Vagina (tissue), 2 donors: ENCODE measurements at regions not wholly inside any gene's neighbourhood (a gene's known extent, or its start where the extent isn't known, plus 50 kb on each side); places are given as distances from the start of the nearest gene placed in this dataset.
"Not testable (repeated sequence)": the region's sequence is repeated elsewhere in the genome, so short reads cannot be mapped to it uniquely, and the experiment has no call there.

Experiments used
- DNase-seq, 2 donors: peaks; one replicate each; pipeline ENCODE4 v3.0.0-alpha.2; 2017; ENCODE audit errors: extremely low spot score in 2 of 2
- H3K27ac ChIP-seq: fragments of 200-600 bp; sonication (generic); one replicate; pipeline ENCODE4 v1.5.1; 2019
- H3K27me3 ChIP-seq: fragments of 200-600 bp; sonication (generic); one replicate; pipeline ENCODE4 v1.5.1; 2019
- H3K36me3 ChIP-seq, 2 donors: fragments of 200-600 bp; sonication (generic); one replicate each; pipeline ENCODE4 v1.5.1; 2017 to 2019
- H3K4me1 ChIP-seq: fragments of 200-600 bp; sonication (generic); one replicate; pipeline ENCODE4 v1.5.1; 2019
- H3K4me3 ChIP-seq, 2 donors: fragments of 200-600 bp; sonication (generic); 1 replicate in 1 of 2; 2 replicates in 1 of 2; pipeline ENCODE4 v1.5.1; 2016 to 2019
- H3K9me3 ChIP-seq: fragments of 200-600 bp; sonication (generic); one replicate; pipeline ENCODE4 v1.5.1; 2019
- CTCF ChIP-seq, 3 experiments: fragments of 450-650 bp in 2 of 3; fragments of 200-600 bp in 1 of 3; sonication (generic) in 1 of 3; IDR thresholded peaks; one replicate each; pipeline ENCODE4 v1.5.1; 2017 to 2019; ENCODE audit warnings: antibody characterized with exemption in 3 of 3, mild to moderate bottlenecking in 2 of 3, moderate library complexity in 2 of 3
- POLR2A ChIP-seq, 2 donors: fragments of 450-650 bp; IDR thresholded peaks; one replicate each; pipeline ENCODE4 v1.6.1; 2017; ENCODE audit warnings: antibody characterized with exemption in 2 of 2, mild to moderate bottlenecking in 2 of 2, moderate library complexity in 2 of 2
- POLR2AphosphoS5 ChIP-seq, 2 donors: sonication (generic); formaldehyde crosslinking; IDR thresholded peaks; one replicate each; pipeline ENCODE4 v1.9.0; 2017; ENCODE audit warnings: antibody characterized with exemption in 2 of 2, mild to moderate bottlenecking in 2 of 2, low read depth in 1 of 2; ENCODE audit not compliant: insufficient read depth in 1 of 2
- intact Hi-C: fragments of 100-400 bp; cut with DNase I; formaldehyde crosslinking; loops from one replicate; pipeline ENCODE4 v1.15.1; 2023

- no peaks in the 10 kb centered on the region for H3K36me3 ChIP-seq
- no peaks in the 10 kb centered on the region for H3K9me3 ChIP-seq
- H3K27ac ChIP-seq = no peak overlapping the region
- no peaks in the 10 kb centered on the region for H3K4me1 ChIP-seq
- intact Hi-C loops = no loop called here
- H3K4me3 ChIP-seq = no peak overlapping the region
- TF ChIP-seq POLR2AphosphoS5 (IDR thresholded peaks at IDR 0.05; ENCODE audit: insufficient read depth in 1 of 2, low read depth in 1 of 2) (no peak), POLR2A (IDR thresholded peaks at IDR 0.05) (no peak), CTCF (IDR thresholded peaks at IDR 0.05) (no peak)
- no peaks in the 10 kb centered on the region for H3K27me3 ChIP-seq
- DNase-seq = no peak
Observed at GRCh38 chr13:62162860-62163259, 747.2 kb upstream of the PCDH20 start.

- intact Hi-C loops = no loop called here
- DNase-seq = no peak
- TF ChIP-seq CTCF (IDR thresholded peaks at IDR 0.05) (no peak), POLR2A (IDR thresholded peaks at IDR 0.05) (no peak), POLR2AphosphoS5 (IDR thresholded peaks at IDR 0.05; ENCODE audit: insufficient read depth in 1 of 2, low read depth in 1 of 2) (no peak)
Observed at GRCh38 chr13:62158520-62158919, 742.9 kb upstream of the PCDH20 start.

GRCh38 chr13:62151724-62152123, 736.1 kb upstream of the PCDH20 start:
- intact Hi-C loops, H3K36me3 ChIP-seq, H3K27ac ChIP-seq, DNase-seq, H3K27me3 ChIP-seq, H3K4me1 ChIP-seq, H3K4me3 ChIP-seq, H3K9me3 ChIP-seq: not testable (repeated sequence)

More at GRCh38 chr13:62158520-62158919, 742.9 kb upstream of the PCDH20 start:
- H3K4me3 ChIP-seq = no peak overlapping the region
- H3K27me3 ChIP-seq = no peaks in the 10 kb centered on the region
- no peaks in the 10 kb centered on the region for H3K9me3 ChIP-seq
- no peak overlapping the region for H3K27ac ChIP-seq
- H3K4me1 ChIP-seq = no peaks in the 10 kb centered on the region
- H3K36me3 ChIP-seq = no peaks in the 10 kb centered on the region

GRCh38 chr13:62142048-62142447, 726.4 kb upstream of the PCDH20 start:
- Histone ChIP-seq H3K27ac (no peak overlapping the region), H3K36me3 (no peaks in the 10 kb centered on the region), H3K4me1 (no peaks in the 10 kb centered on the region), H3K4me3 (no peak overlapping the region), H3K9me3 (no peaks in the 10 kb centered on the region), H3K27me3 (no peaks in the 10 kb centered on the region)
- DNase-seq = no peak
- intact Hi-C loops = no loop called here
- TF ChIP-seq CTCF (IDR thresholded peaks at IDR 0.05) = no peak
- no peak for TF ChIP-seq POLR2AphosphoS5 (IDR thresholded peaks at IDR 0.05; ENCODE audit: insufficient read depth in 1 of 2, low read depth in 1 of 2)
- no peak for TF ChIP-seq POLR2A (IDR thresholded peaks at IDR 0.05)

GRCh38 chr13:62139597-62139996, 723.9 kb upstream of the PCDH20 start:
- H3K27me3 ChIP-seq = no peaks in the 10 kb centered on the region
- no peaks in the 10 kb centered on the region for H3K36me3 ChIP-seq
- no peaks in the 10 kb centered on the region for H3K4me1 ChIP-seq
- H3K4me3 ChIP-seq = no peak overlapping the region
- intact Hi-C loops = no loop called here
- no peaks in the 10 kb centered on the region for H3K9me3 ChIP-seq
- TF ChIP-seq CTCF (IDR thresholded peaks at IDR 0.05) = no peak
- TF ChIP-seq POLR2AphosphoS5 (IDR thresholded peaks at IDR 0.05; ENCODE audit: insufficient read depth in 1 of 2, low read depth in 1 of 2) = no peak
- TF ChIP-seq POLR2A (IDR thresholded peaks at IDR 0.05) = no peak
- no peak for DNase-seq
- H3K27ac ChIP-seq = no peak overlapping the region
